ENCODE measurements at regions not wholly inside any gene's neighbourhood (a gene's known extent, or its start where the extent isn't known, plus 50 kb on each side); places are given as distances from the start of the nearest gene placed in this dataset.

GRCh38 chr9:1612886-1613285 lies 402.3 kb upstream of the SMARCA2 start:
- no peak for DNase-seq (ENCODE audit: extremely low spot score, insufficient read length, low read depth)
- no peak for FAIRE-seq

- no peak for FAIRE-seq
- DNase-seq (ENCODE audit: extremely low spot score, insufficient read length, low read depth), result no peak
These were observed 397.7 kb upstream of the SMARCA2 start for GRCh38 chr9:1617419-1617818.

DNA sequence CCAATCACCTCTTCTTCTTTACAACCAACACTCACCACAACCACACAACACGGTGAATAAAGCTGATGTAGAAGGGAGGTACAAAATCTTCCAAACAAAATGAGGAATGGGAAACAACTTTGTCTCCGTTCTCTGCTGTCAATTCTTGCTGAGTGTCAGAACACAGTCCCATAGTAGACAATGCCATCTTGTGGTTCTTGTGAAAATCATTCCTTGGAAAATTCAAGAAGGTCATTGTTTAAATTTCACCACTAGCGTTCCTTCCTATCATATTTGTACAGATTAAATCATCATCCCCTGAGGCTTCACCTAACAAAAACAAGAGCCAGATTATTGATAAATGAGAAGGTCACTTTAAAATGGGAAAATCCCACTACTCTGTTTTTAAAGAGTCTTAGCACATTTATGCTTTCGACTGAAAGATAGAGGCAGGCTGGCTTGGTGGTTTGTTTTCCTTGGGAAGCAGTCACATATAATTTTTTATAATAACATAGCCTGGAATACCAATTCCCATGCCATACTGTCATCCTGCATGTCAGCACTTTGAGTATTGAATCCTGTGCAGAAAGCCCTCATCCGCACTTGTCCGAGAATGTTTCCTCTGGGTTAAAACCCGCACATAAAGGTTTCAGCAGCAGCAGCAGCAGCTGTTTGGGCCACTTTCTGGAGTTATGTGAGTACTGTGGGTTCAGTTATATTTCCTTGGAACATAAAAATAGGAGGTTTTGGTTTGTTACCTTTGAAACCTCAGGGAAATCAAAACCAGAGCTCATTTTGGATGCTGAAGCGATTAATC lies 395.0 kb upstream of the SMARCA2 start:
- FAIRE-seq, result no peak
- no peak for DNase-seq (ENCODE audit: extremely low spot score, insufficient read length, low read depth)

DNA sequence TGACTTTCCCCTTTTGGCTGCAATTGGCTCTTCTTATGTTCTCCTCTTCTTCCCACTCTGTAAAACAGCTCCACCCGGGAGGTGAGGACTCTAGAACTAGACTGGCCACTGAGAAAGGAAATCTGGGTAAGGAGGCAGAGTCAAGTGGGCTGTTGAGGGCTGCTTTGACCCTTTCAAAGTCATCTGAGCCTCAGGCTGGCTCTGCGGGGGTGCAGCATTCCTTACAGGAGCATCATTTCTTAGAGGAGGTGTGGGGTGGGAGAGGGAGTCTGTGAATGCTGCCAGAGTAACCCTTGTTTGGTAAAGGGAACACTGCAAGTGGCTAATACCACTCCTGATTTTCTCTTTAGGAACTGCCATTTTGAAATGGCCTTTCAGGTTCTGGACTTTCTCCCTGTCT lies 377.7 kb upstream of the SMARCA2 start:
- no peak for FAIRE-seq
- DNase-seq (ENCODE audit: extremely low spot score, insufficient read length, low read depth), result no peak

GRCh38 chr9:1639166-1639565 lies 376.0 kb upstream of the SMARCA2 start:
- no peak for FAIRE-seq
- DNase-seq (ENCODE audit: extremely low spot score, insufficient read length, low read depth), result no peak

DNA sequence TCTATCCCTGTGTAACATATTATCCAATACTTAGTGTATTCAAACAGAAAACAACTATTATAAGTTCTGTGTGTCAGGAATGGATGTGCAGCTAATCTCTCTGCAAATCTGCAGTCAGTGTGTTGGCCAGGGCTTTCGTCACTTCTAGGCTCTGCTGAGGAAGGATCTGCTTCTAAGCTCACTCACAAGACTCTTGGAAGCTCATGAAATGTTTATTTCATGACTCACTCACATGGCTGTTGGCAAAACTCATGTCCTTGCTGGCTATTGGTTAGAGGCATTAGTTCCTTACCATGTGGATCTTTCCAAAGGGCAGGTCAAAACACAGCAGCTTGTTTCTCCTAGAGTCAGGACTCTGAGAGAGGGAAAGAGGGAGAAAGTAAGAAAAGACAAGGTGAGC lies 367.4 kb upstream of the SMARCA2 start:
- FAIRE-seq (no peak), DNase-seq (ENCODE audit: extremely low spot score, insufficient read length, low read depth) (no peak)

GRCh38 chr9:1653282-1653681 lies 361.9 kb upstream of the SMARCA2 start:
- no peak for FAIRE-seq
- DNase-seq (ENCODE audit: extremely low spot score, insufficient read length, low read depth), result no peak

DNA sequence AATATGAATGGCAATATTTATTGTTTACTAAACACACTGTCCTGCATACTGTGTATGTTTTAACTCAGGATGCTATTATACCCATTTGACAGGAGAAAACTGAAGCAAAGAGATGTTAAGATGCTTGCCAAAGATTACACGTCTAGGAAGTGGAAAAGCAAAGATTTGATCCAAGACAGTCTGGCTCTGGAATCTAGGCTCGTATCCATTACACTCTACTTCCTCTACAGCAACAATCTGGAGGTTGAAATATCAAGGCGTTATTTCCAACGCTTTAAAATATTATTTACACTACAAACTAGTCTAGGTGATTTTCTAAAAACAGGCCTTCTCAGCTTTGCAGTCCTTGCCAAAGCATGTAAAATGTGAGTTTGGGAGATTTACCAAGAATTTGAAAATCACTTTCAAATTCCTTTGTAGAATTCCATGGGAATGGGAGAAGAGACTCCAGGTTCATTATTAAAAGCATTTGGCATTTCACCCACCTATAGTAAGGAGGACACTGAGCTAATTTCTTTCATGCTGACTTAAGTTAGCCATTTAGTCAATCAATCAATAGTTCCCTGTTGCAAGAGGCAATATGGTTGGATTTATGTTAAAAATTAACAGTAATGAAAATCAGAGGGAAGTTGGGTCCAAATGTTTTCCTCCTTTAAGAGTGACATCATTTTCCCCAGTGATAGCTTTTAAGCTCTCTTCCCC lies 356.3 kb upstream of the SMARCA2 start:
- DNase-seq (ENCODE audit: extremely low spot score, insufficient read length, low read depth), result no peak
- FAIRE-seq, result no peak

DNA sequence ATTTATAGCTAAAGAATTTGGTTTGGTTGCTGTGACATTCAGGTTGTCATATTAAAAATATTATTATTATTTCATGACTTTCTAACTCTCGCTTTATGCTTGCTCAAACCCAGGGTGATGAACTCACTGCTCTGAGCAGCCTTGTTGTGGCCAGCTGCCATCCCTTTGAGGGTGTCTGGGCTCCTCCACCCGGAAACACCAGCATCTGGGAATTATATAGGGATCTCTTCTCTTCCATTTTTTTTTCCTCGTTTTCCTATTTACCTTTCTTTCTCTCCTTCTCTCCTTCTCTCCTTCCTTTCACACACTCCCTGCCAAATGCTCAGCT lies 355.8 kb upstream of the SMARCA2 start:
- FAIRE-seq, result no peak
- DNase-seq (ENCODE audit: extremely low spot score, insufficient read length, low read depth), result no peak

- DNase-seq (ENCODE audit: extremely low spot score, insufficient read length, low read depth) (no peak), FAIRE-seq (no peak)
These were observed 346.7 kb upstream of the SMARCA2 start for GRCh38 chr9:1668441-1668840.

DNA sequence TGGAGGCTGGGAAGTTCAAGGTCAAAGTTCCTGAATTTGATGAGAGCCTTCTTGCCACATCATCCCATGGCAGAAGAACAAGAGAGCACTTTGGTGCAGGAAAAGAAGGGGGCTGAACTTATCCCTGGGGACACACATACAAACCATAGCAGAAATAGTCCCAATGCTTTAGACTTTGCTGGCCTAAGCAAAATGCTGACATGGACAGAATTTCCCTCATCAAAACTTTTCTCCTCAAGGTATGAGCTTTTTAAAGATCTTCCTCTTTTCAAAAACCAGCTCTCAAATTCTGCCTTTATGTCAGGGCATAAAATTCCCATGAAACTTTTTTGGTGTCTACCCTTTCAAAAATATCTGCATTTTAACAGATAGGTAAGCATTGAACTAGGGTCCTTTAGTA lies 341.8 kb upstream of the SMARCA2 start:
- FAIRE-seq, result no peak
- no peak for DNase-seq (ENCODE audit: extremely low spot score, insufficient read length, low read depth)

GRCh38 chr9:1676771-1677170 lies 338.4 kb upstream of the SMARCA2 start:
- no peak for FAIRE-seq

GRCh38 chr9:1683951-1684350 lies 331.2 kb upstream of the SMARCA2 start:
- no peak for FAIRE-seq
- no peak for DNase-seq (ENCODE audit: extremely low spot score, insufficient read length, low read depth)

More at GRCh38 chr9:1676771-1677170, 338.4 kb upstream of the SMARCA2 start:
- DNase-seq (ENCODE audit: extremely low spot score, insufficient read length, low read depth), result no peak

- no peak for DNase-seq (ENCODE audit: extremely low spot score, insufficient read length, low read depth)
- no peak for FAIRE-seq
These were observed 316.2 kb upstream of the SMARCA2 start for GRCh38 chr9:1698991-1699390.

DNA sequence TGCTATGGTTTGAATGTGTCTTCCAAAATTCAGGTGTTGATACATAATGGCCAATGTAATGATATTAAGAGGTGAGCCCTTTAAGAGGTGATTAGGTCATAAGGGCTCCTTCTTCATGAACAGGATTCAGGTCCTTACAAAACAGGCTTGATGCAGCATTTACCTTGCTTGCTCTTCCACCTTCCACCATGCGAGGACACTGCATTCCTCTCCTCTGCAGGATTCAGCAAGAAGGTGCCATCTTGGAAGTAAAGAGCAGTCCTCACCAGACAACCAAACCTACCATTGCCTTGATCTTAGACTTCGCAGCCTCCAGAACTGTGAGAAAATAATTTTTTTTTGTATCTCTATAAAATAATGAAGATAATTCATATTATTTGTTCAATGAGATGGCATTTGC lies 314.0 kb upstream of the SMARCA2 start:
- DNase-seq (ENCODE audit: extremely low spot score, insufficient read length, low read depth) (no peak), FAIRE-seq (no peak)

DNA sequence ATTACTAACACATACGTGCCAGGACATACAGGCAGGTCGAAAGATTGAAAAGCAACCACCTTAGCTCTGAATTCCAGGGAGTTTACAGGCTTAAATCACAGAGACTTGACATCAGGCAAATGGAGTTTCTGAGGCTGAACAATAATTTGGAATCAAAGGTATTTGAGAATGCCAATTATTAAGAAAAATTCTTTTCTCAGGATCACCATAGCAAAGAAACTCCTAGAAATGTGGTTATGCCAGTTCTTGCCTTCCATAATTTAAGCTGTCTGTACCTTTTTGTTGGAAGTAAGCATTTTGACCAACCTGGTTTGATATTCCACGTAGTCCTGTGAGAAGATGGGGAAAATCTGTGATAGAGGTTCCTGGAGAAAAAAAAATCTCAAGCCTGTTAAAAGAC lies 312.4 kb upstream of the SMARCA2 start:
- FAIRE-seq (no peak), DNase-seq (ENCODE audit: extremely low spot score, insufficient read length, low read depth) (no peak)

DNA sequence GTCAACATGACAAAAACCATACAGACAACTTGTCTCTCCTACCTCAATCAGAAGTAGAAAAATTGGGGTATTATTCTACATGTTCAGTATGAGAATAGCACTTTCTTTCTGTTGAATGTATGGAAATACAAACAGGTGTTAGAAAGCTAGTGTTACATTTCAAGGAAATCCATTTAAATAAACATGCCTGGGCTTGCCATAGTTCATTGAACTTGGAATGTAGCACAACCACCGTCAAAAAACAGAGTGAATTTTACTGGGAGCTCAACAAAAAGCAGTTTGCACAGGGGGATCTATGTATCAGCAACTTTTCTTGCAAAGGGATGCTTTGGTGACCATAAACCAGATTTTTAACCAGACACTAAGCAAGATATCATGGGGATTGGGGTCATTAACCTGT lies 307.9 kb upstream of the SMARCA2 start:
- DNase-seq (ENCODE audit: extremely low spot score, insufficient read length, low read depth), result no peak
- FAIRE-seq, result no peak

DNA sequence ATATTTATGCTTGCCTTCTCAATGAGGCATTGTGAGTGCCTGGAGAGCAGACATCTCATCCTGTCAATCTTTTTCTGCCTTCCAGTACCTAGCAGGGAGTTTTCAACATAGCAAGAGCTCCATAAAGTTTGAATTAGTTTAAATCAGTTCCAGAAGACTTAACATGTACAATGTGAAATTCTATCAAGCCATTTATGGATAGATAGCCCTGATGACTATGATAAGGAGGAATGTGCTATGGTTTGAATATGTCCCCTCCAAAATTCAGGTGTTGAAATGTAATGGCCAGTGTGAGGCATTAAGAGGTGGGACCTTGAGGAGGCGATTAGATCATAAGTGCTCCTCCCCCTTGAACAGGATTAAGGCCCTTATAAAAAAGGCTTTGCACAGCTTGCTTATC lies 306.9 kb upstream of the SMARCA2 start:
- FAIRE-seq (no peak), DNase-seq (ENCODE audit: extremely low spot score, insufficient read length, low read depth) (no peak)

DNA sequence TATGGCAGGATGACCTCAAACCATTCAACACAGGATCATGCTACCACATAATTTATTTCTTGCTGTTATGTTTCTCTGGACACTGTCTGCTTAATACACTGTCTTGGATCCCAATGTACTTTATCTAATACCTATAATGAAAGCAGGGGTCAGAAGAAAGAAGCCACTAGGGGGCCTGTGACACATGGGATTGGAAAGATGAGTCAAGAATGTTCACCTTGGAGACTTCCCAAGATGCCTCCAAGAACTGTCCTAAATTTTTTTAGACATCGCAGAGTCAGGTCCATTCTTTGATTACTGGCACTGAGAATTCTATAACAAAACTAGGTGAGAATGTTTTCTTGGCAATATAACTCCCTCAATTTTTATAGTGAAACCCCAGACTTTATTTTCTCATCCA lies 305.8 kb upstream of the SMARCA2 start:
- FAIRE-seq (peak; percentile 41), DNase-seq (ENCODE audit: extremely low spot score, insufficient read length, low read depth) (no peak)

DNA sequence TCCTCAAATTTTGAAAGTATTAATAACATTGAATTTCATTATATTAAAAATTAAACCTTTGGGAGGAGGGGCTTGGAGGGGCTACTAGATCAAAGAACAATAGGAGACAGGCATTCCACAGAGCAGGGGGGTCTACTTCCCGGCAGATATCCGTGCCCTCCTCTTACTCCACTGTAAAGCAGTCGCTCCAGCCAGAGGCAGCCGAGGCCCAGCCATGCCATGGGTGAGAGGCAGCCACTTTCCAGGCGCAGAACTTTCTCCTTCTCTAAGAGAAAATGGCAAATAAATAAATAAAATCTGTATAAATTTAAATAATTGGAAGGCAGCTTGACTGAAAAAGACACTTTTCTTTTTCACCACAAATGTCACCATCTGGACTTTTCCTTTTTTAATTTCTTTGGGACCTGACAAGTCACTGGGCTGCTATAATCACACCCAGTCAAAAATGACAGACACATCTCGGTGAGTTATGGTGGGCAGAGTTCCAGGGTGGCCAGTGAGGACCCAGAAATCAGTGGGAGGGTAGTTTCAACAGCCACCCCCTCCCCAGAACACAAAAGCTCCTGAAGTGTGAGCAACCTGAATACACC lies 302.2 kb upstream of the SMARCA2 start:
- no peak for FAIRE-seq

DNA sequence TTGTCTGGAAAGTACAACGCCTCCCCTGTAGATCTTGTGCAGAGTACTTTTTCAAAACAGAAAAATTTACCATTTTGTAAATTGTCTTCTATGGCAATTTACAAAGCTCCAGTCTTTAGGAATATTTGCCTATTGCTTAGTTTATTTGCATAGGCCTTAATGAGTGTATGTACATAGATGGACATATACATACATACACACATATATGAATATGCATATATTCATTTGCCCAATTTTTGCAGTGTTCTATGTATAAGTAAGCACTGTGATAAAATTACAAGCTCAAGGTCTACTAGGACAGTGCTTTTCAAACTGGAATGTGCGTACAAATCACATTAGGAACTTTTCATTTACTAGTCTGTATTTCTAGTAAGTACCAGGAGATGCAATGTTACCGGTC lies 301.3 kb upstream of the SMARCA2 start:
- DNase-seq (ENCODE audit: extremely low spot score, insufficient read length, low read depth), result no peak
- FAIRE-seq, result no peak

More for the DNA sequence above, 302.2 kb upstream of the SMARCA2 start:
- no peak for DNase-seq (ENCODE audit: extremely low spot score, insufficient read length, low read depth)
